ENCODE measurements at regions not wholly inside any gene's neighbourhood (a gene's known extent, or its start where the extent isn't known, plus 50 kb on each side); places are given as distances from the start of the nearest gene placed in this dataset.

DNA sequence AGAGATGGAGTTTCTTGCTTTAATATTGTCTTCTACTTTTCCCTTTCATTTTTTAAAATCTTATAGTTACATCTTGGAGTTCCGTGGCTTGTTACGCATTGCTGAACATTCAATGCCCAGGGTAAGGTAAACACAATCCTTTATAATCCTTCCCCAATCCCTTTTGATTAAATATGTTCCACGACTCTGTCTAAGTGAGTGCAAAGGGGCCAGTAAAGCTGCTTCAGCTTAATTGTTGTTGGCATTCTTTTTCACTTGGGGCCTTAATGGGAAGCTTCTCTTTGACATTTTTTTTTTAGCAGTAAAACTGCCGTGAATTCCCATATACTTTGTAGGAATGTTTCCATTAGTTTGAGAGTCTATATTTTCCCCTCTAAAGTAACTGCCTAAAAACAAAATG is 1028.1 kb downstream of the C4orf33 start:
- TF ChIP-seq, protein P1, sequence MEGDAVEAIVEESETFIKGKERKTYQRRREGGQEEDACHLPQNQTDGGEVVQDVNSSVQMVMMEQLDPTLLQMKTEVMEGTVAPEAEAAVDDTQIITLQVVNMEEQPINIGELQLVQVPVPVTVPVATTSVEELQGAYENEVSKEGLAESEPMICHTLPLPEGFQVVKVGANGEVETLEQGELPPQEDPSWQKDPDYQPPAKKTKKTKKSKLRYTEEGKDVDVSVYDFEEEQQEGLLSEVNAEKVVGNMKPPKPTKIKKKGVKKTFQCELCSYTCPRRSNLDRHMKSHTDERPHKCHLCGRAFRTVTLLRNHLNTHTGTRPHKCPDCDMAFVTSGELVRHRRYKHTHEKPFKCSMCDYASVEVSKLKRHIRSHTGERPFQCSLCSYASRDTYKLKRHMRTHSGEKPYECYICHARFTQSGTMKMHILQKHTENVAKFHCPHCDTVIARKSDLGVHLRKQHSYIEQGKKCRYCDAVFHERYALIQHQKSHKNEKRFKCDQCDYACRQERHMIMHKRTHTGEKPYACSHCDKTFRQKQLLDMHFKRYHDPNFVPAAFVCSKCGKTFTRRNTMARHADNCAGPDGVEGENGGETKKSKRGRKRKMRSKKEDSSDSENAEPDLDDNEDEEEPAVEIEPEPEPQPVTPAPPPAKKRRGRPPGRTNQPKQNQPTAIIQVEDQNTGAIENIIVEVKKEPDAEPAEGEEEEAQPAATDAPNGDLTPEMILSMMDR (IDR thresholded peaks at IDR 0.05) = no peak
- TF ChIP-seq EZH2 (IDR thresholded peaks at IDR 0.05; ENCODE audit: borderline replicate concordance, insufficient read depth, low read depth, low read length, poor library complexity, severe bottlenecking) = no peak
- Histone ChIP-seq H3K4me2 (replicated peaks; ENCODE audit: low read depth, low read length, poor library complexity, severe bottlenecking) (no peak overlapping the region), H3K79me2 (ENCODE audit: control insufficient read depth, insufficient read depth, low read length) (no peaks in the 10 kb centered on the region), H3K9me3 (ENCODE audit: control extremely low read depth in 1 of 3, control insufficient read depth in 2 of 3, insufficient read depth in 1 of 3, low read length in 2 of 3) (peaks cover 0 to 3% (median 2%) of the 10 kb centered on the region in 3 donors), H4K20me1 (ENCODE audit: control insufficient read depth, insufficient read depth, low read length, poor library complexity, severe bottlenecking) (no peaks in the 10 kb centered on the region), H3K36me3 (replicated peaks in 1 of 2; ENCODE audit: control extremely low read depth in 1 of 2, control insufficient read depth in 1 of 2, extremely low read depth in 1 of 2, insufficient read depth in 2 of 2, low read length in 1 of 2) (no peaks in the 10 kb centered on the region), H2AFZ (ENCODE audit: insufficient read depth, low read depth, low read length, poor library complexity, severe bottlenecking) (no peak overlapping the region), H3K27me3 (replicated peaks in 1 of 4; ENCODE audit: control extremely low read depth in 1 of 4, control insufficient read depth in 3 of 4, insufficient read depth in 4 of 4, low read length in 3 of 4) (no peaks in the 10 kb centered on the region), H3K9ac (ENCODE audit: low read length) (no peak overlapping the region), H3K4me3 (ENCODE audit: control extremely low read depth in 1 of 5, extremely low read depth in 1 of 5, insufficient read depth in 1 of 5, low read depth in 2 of 5, low read length in 4 of 5) (no peak overlapping the region), H3K27ac (ENCODE audit: low read length in 2 of 2) (no peak overlapping the region), H3K4me1 (ENCODE audit: control insufficient read depth in 2 of 2, insufficient read depth in 2 of 2, low read length in 2 of 2) (no peaks in the 10 kb centered on the region)
- H3K27ac Mint-ChIP-seq = no peak overlapping the region
- H3K9me3 Mint-ChIP-seq (ENCODE audit: insufficient read depth) = no peaks in the 10 kb centered on the region
- CTCF ChIA-PET = no interaction called here
- H3K27me3 Mint-ChIP-seq = no peaks in the 10 kb centered on the region
- ATAC-seq (ENCODE audit: low read depth) = no peak
- POLR2A ChIA-PET = no interaction called here
- H3K4me1 Mint-ChIP-seq = no peaks in the 10 kb centered on the region
- no peak overlapping the region for H3K4me3 Mint-ChIP-seq
- intact Hi-C loops (cut with micrococcal nuclease) = no loop called here
- no peak for DNase-seq
- WGBS (ENCODE audit: insufficient coverage) = no CpG with 5 or more reads among the region's 4 CpGs

DNA sequence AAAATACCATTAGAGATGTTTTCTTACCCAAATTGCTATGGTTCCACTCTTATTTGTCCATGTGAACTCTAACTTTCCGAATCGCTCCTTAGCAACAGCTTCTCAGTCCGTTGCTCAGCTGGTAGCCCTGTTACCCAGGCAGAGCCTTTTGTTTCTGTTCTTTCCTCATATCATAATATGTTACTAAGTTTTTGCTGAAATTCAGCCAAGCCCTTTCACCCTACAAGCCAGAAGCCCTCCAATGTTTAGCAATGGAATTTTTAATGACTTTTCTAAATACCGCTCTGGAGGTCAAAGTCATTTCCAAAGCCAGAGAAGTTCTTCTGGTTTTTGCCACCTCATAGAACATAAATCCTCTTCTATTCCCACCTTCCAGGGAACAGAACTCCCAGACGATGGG is 1029.5 kb downstream of the C4orf33 start:
- H3K4me3 Mint-ChIP-seq = no peak overlapping the region
- Histone ChIP-seq H3K27ac (ENCODE audit: low read length in 2 of 2) (no peak overlapping the region), H3K27me3 (replicated peaks in 1 of 4; ENCODE audit: control extremely low read depth in 1 of 4, control insufficient read depth in 3 of 4, insufficient read depth in 4 of 4, low read length in 3 of 4) (no peaks in the 10 kb centered on the region), H3K36me3 (replicated peaks in 1 of 2; ENCODE audit: control extremely low read depth in 1 of 2, control insufficient read depth in 1 of 2, extremely low read depth in 1 of 2, insufficient read depth in 2 of 2, low read length in 1 of 2) (no peaks in the 10 kb centered on the region), H3K79me2 (ENCODE audit: control insufficient read depth, insufficient read depth, low read length) (no peaks in the 10 kb centered on the region), H3K4me1 (ENCODE audit: control insufficient read depth in 2 of 2, insufficient read depth in 2 of 2, low read length in 2 of 2) (no peaks in the 10 kb centered on the region), H2AFZ (ENCODE audit: insufficient read depth, low read depth, low read length, poor library complexity, severe bottlenecking) (no peak overlapping the region), H3K4me3 (ENCODE audit: control extremely low read depth in 1 of 5, extremely low read depth in 1 of 5, insufficient read depth in 1 of 5, low read depth in 2 of 5, low read length in 4 of 5) (no peak overlapping the region), H3K4me2 (replicated peaks; ENCODE audit: low read depth, low read length, poor library complexity, severe bottlenecking) (no peak overlapping the region), H3K9ac (ENCODE audit: low read length) (no peak overlapping the region), H4K20me1 (ENCODE audit: control insufficient read depth, insufficient read depth, low read length, poor library complexity, severe bottlenecking) (no peaks in the 10 kb centered on the region), H3K9me3 (ENCODE audit: control extremely low read depth in 1 of 3, control insufficient read depth in 2 of 3, insufficient read depth in 1 of 3, low read length in 2 of 3) (peaks cover 0 to 6% (median 2%) of the 10 kb centered on the region in 3 donors)
- 100% methylated on average over 2 of the region's 5 CpGs for WGBS (ENCODE audit: insufficient coverage)
- DNase-seq (no peak), ATAC-seq (ENCODE audit: low read depth) (no peak)
- ChIA-PET CTCF (no interaction called here), POLR2A (no interaction called here)
- H3K27ac Mint-ChIP-seq = no peak overlapping the region
- intact Hi-C loops (cut with micrococcal nuclease) = no loop called here
- no peaks in the 10 kb centered on the region for H3K4me1 Mint-ChIP-seq
- TF ChIP-seq, protein P1 (IDR thresholded peaks at IDR 0.05) = no peak
- TF ChIP-seq EZH2 (IDR thresholded peaks at IDR 0.05; ENCODE audit: borderline replicate concordance, insufficient read depth, low read depth, low read length, poor library complexity, severe bottlenecking) = no peak
- no peaks in the 10 kb centered on the region for H3K9me3 Mint-ChIP-seq (ENCODE audit: insufficient read depth)
- H3K27me3 Mint-ChIP-seq = no peaks in the 10 kb centered on the region

Data from B cell (primary cell).